GM23338 (cell line): ENCODE measurements at regions not wholly inside any gene's neighbourhood (a gene's known extent, or its start where the extent isn't known, plus 50 kb on each side); places are given as distances from the start of the nearest gene placed in this dataset.

Experiments
- ATAC-seq: fragments of 200-7000 bp; cut with Tn5 transposase; 3 replicates; pipeline ENCODE4 v1.9.1; 2020
- DNase-seq: peaks from one replicate; pipeline ENCODE4 v3.0.0-alpha.2; 2015; ENCODE audit warnings: low spot score
- H2AFZ ChIP-seq: fragments of 200-600 bp; sonication (generic); 2 replicates; pipeline ENCODE4 v1.8.0; 2016; ENCODE audit warnings: antibody characterized with exemption, mild to moderate bottlenecking, moderate library complexity
- H3F3A ChIP-seq: fragments of 200-600 bp; sonication (generic); replicated peaks from 2 replicates; pipeline ENCODE4 v1.8.0; 2017; ENCODE audit warnings: antibody characterized with exemption, mixed run types, low read depth
- H3K27ac ChIP-seq: fragments of 200-600 bp; sonication (generic); 2 replicates; pipeline ENCODE4 v1.6.1; 2016; ENCODE audit warnings: low read depth
- H3K27me3 ChIP-seq: fragments of 200-600 bp; sonication (generic); 2 replicates; pipeline ENCODE4 v1.8.0; 2016; ENCODE audit warnings: mild to moderate bottlenecking, mixed run types, moderate library complexity; ENCODE audit not compliant: insufficient read depth
- H3K36me3 ChIP-seq: fragments of 200-600 bp; sonication (generic); 2 replicates; pipeline ENCODE4 v1.8.0; 2016; ENCODE audit warnings: mild to moderate bottlenecking; ENCODE audit not compliant: insufficient read depth
- H3K4me1 ChIP-seq: fragments of 200-600 bp; sonication (generic); 2 replicates; pipeline ENCODE4 v1.8.0; 2016; ENCODE audit warnings: mild to moderate bottlenecking, moderate library complexity; ENCODE audit not compliant: insufficient read depth
- H3K4me2 ChIP-seq: fragments of 200-600 bp; sonication (generic); 2 replicates; pipeline ENCODE4 v1.7.1; 2017; ENCODE audit warnings: mixed run types
- H3K4me3 ChIP-seq: fragments of 200-600 bp; sonication (generic); 2 replicates; pipeline ENCODE4 v1.6.1; 2016; ENCODE audit warnings: mixed run types
- H3K79me2 ChIP-seq: fragments of 200-600 bp; sonication (generic); replicated peaks from 2 replicates; pipeline ENCODE4 v1.8.0; 2017; ENCODE audit warnings: mild to moderate bottlenecking; ENCODE audit not compliant: insufficient read depth
- H3K9me2 ChIP-seq: fragments of 200-600 bp; sonication (generic); 2 replicates; pipeline ENCODE4 v1.8.0; 2017; ENCODE audit not compliant: insufficient read depth
- H4K20me1 ChIP-seq: fragments of 200-600 bp; sonication (generic); replicated peaks from 2 replicates; pipeline ENCODE4 v1.8.0; 2017; ENCODE audit warnings: mild to moderate bottlenecking; ENCODE audit not compliant: insufficient read depth
- H3K27ac Mint-ChIP-seq: 2 replicates; pipeline ENCODE4 v1.8.0; 2020; ENCODE audit warnings: inconsistent platforms, mild to moderate bottlenecking, moderate library complexity, mixed read lengths
- H3K27me3 Mint-ChIP-seq: 3 replicates; pipeline ENCODE4 v1.8.0; 2022; ENCODE audit warnings: low read depth, mild to moderate bottlenecking, moderate library complexity, mixed read lengths, inconsistent platforms; ENCODE audit not compliant: insufficient read depth, poor library complexity
- H3K36me3 Mint-ChIP-seq: 3 replicates; pipeline ENCODE4 v1.8.0; 2021; ENCODE audit warnings: low read depth, mild to moderate bottlenecking, inconsistent platforms, moderate library complexity, mixed read lengths
- H3K4me1 Mint-ChIP-seq: 3 replicates; pipeline ENCODE4 v1.8.0; 2020; ENCODE audit warnings: mild to moderate bottlenecking, inconsistent platforms, mixed read lengths
- H3K4me3 Mint-ChIP-seq: 3 replicates; pipeline ENCODE4 v1.8.0; 2021; ENCODE audit warnings: moderate library complexity, mild to moderate bottlenecking, inconsistent platforms, mixed read lengths
- H3K9me3 Mint-ChIP-seq: 3 replicates; pipeline ENCODE4 v1.8.0; 2020; ENCODE audit warnings: moderate library complexity, mild to moderate bottlenecking, inconsistent platforms, mixed read lengths
- CREB1 ChIP-seq: fragments of 250-450 bp; sonication (Bioruptor Pico); IDR thresholded peaks from 2 replicates; pipeline ENCODE4 v1.5.0; 2020; ENCODE audit warnings: low read depth, mild to moderate bottlenecking, moderate library complexity
- ETS1 ChIP-seq: IDR thresholded peaks from 2 replicates; pipeline ENCODE4 v1.6.1; 2016; ENCODE audit warnings: antibody characterized with exemption
- EZH2 ChIP-seq: fragments of 200-600 bp; sonication (generic); IDR thresholded peaks from one replicate; pipeline ENCODE4 v1.8.0; 2017; ENCODE audit warnings: antibody characterized with exemption, mild to moderate bottlenecking, low read depth; ENCODE audit not compliant: unreplicated experiment
- NANOG ChIP-seq: IDR thresholded peaks from 2 replicates; pipeline ENCODE4 v1.6.1; 2016; ENCODE audit warnings: antibody characterized with exemption, borderline replicate concordance
- ZNF331 ChIP-seq: fragments of 250-450 bp; sonication (Bioruptor Pico); IDR thresholded peaks from 2 replicates; pipeline ENCODE4 v1.5.0; 2020; ENCODE audit warnings: low read depth, mild to moderate bottlenecking, moderate library complexity
- ZNF462 ChIP-seq: fragments of 250-450 bp; sonication (Bioruptor Pico); IDR thresholded peaks from 2 replicates; pipeline ENCODE4 v1.5.0; 2020; ENCODE audit warnings: mild to moderate bottlenecking, moderate library complexity

GRCh38 chr3:6770397-6770690 is 90.6 kb upstream of the GRM7 start:
- no peak overlapping the region for H3K27ac ChIP-seq
- H3K4me1 Mint-ChIP-seq, result peaks cover 14% of the 10 kb centered on the region; the same call in 2 of the 3 replicates
- no peaks in the 10 kb centered on the region for H4K20me1 ChIP-seq
- H3K4me3 ChIP-seq, result no peak overlapping the region
- ATAC-seq, result no peak
- peaks cover 4% of the 10 kb centered on the region for H3K27me3 Mint-ChIP-seq
- peak overlapping the region; percentile 78; the same call in 1 of the 2 replicates for H3K27ac Mint-ChIP-seq
- no peaks in the 10 kb centered on the region for H3K79me2 ChIP-seq
- H3K4me1 ChIP-seq, result no peaks in the 10 kb centered on the region
- peaks cover 62% of the 10 kb centered on the region for H3K9me3 Mint-ChIP-seq
- H3K4me3 Mint-ChIP-seq, result peak overlapping the region; percentile 8; the same call in 1 of the 3 replicates
- H3K36me3 ChIP-seq, result peaks cover 7% of the 10 kb centered on the region
- no peak overlapping the region for H2AFZ ChIP-seq
- H3K4me2 ChIP-seq, result no peak overlapping the region
- H3K36me3 Mint-ChIP-seq, result peaks cover 27% of the 10 kb centered on the region
- no peak for TF ChIP-seq ZNF331
- no peak for TF ChIP-seq NANOG
- TF ChIP-seq CREB1 (CRISPR knock-in tag), result no peak
- no peak for TF ChIP-seq ETS1
- no peak for TF ChIP-seq EZH2
- DNase-seq, result no peak
- H3K9me2 ChIP-seq, result no peaks in the 10 kb centered on the region
- no peaks in the 10 kb centered on the region for H3F3A ChIP-seq
- H3K27me3 ChIP-seq, result no peaks in the 10 kb centered on the region

GRCh38 chr3:6771171-6771570 is 89.7 kb upstream of the GRM7 start:
- Histone ChIP-seq H3K9me2 (no peaks in the 10 kb centered on the region), H3K4me3 (no peak overlapping the region), H3K4me2 (no peak overlapping the region), H3K36me3 (peaks cover 7% of the 10 kb centered on the region), H3K27me3 (no peaks in the 10 kb centered on the region), H3K4me1 (no peaks in the 10 kb centered on the region), H3F3A (no peaks in the 10 kb centered on the region), H2AFZ (no peak overlapping the region), H4K20me1 (no peaks in the 10 kb centered on the region), H3K79me2 (no peaks in the 10 kb centered on the region), H3K27ac (no peak overlapping the region)
- peaks cover 14% of the 10 kb centered on the region; the same call in 2 of the 3 replicates for H3K4me1 Mint-ChIP-seq
- TF ChIP-seq ZNF462 (CRISPR knock-in tag), result no peak
- no peak overlapping the region for H3K4me3 Mint-ChIP-seq
- no peak overlapping the region for H3K27ac Mint-ChIP-seq
- peaks cover 65% of the 10 kb centered on the region for H3K9me3 Mint-ChIP-seq
- no peak for DNase-seq
- H3K27me3 Mint-ChIP-seq, result peaks cover 4% of the 10 kb centered on the region
- peaks cover 27% of the 10 kb centered on the region for H3K36me3 Mint-ChIP-seq
- ATAC-seq, result no peak
